ENCODE measurements at regions not wholly inside any gene's neighbourhood (a gene's known extent, or its start where the extent isn't known, plus 50 kb on each side); places are given as distances from the start of the nearest gene placed in this dataset.
A peak's percentile ranks its signal among the peaks of the same experiment; 100 is the strongest.

DNA sequence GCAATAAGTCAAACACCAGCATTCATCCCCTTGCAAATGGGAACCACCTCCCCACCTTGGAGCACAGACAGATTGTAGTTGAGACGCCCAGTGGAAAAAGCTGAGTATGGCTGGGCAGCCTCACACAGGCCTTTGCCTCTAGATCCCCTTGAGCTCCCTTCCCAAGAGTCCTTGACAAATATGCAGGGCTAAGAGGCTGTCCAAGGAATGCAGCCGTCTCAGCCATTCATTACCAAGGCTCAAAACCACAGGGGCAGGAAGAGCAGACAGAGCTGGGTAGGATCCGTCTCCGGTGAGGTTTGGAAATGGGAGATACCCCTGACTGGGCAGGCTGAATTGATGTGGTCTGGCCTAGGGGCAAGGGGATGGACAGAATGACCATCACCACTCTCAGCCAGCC lies 557.1 kb downstream of the TNS1 start:
- Mint-ChIP-seq H3K27ac (no peak overlapping the region), H3K4me3 (no peak overlapping the region), H3K27me3 (no peaks in the 10 kb centered on the region), H3K4me1 (no peaks in the 10 kb centered on the region), H3K36me3 (ENCODE audit: low read depth) (peaks cover 3% of the 10 kb centered on the region)
- no peak for ATAC-seq
- DNase-seq = no peak
- H3K9me3 ChIP-seq (ENCODE audit: control insufficient read depth, low read length, poor library complexity, severe bottlenecking) = no peaks in the 10 kb centered on the region

DNA sequence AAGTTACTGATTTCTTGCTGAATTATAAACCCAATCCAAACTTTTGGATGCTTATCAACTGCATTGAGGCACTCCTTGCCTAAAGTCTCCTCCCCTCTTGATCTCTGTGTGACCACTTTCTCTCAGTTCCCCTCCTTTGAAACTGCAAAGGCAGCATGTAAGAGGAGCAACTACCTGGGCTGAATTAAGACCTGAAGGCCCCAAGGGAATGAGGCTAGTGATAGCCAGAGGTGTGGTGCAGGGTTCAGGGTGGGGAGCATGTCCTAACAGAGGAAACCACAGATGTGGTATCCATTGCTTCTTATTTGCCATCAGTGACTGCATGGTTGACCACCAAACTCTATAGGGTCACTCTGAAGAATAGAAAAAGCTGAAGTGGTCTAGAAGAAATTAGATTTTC lies 557.9 kb downstream of the TNS1 start:
- no peaks in the 10 kb centered on the region for H3K27me3 Mint-ChIP-seq
- H3K4me1 Mint-ChIP-seq = no peaks in the 10 kb centered on the region
- DNase-seq (no peak), ATAC-seq (no peak)
- no peak overlapping the region for H3K27ac Mint-ChIP-seq
- H3K4me3 Mint-ChIP-seq = no peak overlapping the region
- H3K9me3 ChIP-seq (ENCODE audit: control insufficient read depth, low read length, poor library complexity, severe bottlenecking) = no peaks in the 10 kb centered on the region
- peaks cover 3% of the 10 kb centered on the region for H3K36me3 Mint-ChIP-seq (ENCODE audit: low read depth)

- DNase-seq (no peak), ATAC-seq (no peak)
- Mint-ChIP-seq H3K4me1 (no peaks in the 10 kb centered on the region), H3K27me3 (no peaks in the 10 kb centered on the region), H3K4me3 (no peak overlapping the region), H3K27ac (no peak overlapping the region), H3K36me3 (ENCODE audit: low read depth) (peaks cover 3% of the 10 kb centered on the region)
- no peaks in the 10 kb centered on the region for H3K9me3 ChIP-seq (ENCODE audit: control insufficient read depth, low read length, poor library complexity, severe bottlenecking)
These were observed 558.3 kb downstream of the TNS1 start for GRCh38 chr2:217444509-217444908.

GRCh38 chr2:217443601-217444000 lies 559.2 kb downstream of the TNS1 start:
- Mint-ChIP-seq H3K36me3 (ENCODE audit: low read depth) (peaks cover 3% of the 10 kb centered on the region), H3K4me3 (no peak overlapping the region), H3K4me1 (no peaks in the 10 kb centered on the region), H3K27me3 (no peaks in the 10 kb centered on the region), H3K27ac (no peak overlapping the region)
- no peak for DNase-seq
- ATAC-seq = no peak
- H3K9me3 ChIP-seq (ENCODE audit: control insufficient read depth, low read length, poor library complexity, severe bottlenecking) = no peaks in the 10 kb centered on the region

- no peak for DNase-seq
- no peaks in the 10 kb centered on the region for H3K27me3 Mint-ChIP-seq
- no peak overlapping the region for H3K4me3 Mint-ChIP-seq
- H3K9me3 ChIP-seq (ENCODE audit: control insufficient read depth, low read length, poor library complexity, severe bottlenecking) = no peaks in the 10 kb centered on the region
- peaks cover 3% of the 10 kb centered on the region for H3K36me3 Mint-ChIP-seq (ENCODE audit: low read depth)
- no peak overlapping the region for H3K27ac Mint-ChIP-seq
- no peak for ATAC-seq
- no peaks in the 10 kb centered on the region for H3K4me1 Mint-ChIP-seq
These were observed 562.8 kb downstream of the TNS1 start for GRCh38 chr2:217440000-217440399.

GRCh38 chr2:217438821-217439220 lies 564.0 kb downstream of the TNS1 start:
- DNase-seq = no peak
- Mint-ChIP-seq H3K4me3 (no peak overlapping the region), H3K4me1 (no peaks in the 10 kb centered on the region), H3K27ac (no peak overlapping the region), H3K36me3 (ENCODE audit: low read depth) (peaks cover 4% of the 10 kb centered on the region), H3K27me3 (no peaks in the 10 kb centered on the region)
- H3K9me3 ChIP-seq (ENCODE audit: control insufficient read depth, low read length, poor library complexity, severe bottlenecking) = no peaks in the 10 kb centered on the region
- ATAC-seq = no peak

DNA sequence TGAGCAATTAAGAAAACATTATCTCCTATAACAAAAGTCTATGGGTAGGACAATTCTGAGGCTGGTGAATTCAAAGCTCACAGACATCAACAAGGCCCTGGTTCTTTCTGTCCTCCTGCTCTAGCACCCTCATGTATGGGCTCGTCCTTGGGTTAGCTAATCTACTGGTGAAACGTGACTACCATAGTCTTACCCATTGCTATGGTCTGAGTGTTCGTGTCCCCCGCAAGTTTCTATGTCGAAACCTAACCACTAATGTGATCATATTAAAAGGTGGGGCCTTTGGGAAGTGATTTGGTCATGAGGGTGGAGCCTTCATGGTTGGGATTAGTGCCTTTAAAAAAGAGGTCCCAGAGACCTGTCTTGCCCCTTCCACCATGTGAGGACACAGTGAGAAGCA lies 564.7 kb downstream of the TNS1 start:
- Mint-ChIP-seq H3K4me1 (no peaks in the 10 kb centered on the region), H3K27me3 (no peaks in the 10 kb centered on the region)
- ATAC-seq = no peak

GRCh38 chr2:217437290-217437870 lies 565.4 kb downstream of the TNS1 start:
- Mint-ChIP-seq H3K27me3 (no peaks in the 10 kb centered on the region), H3K36me3 (ENCODE audit: low read depth) (peaks cover 5% of the 10 kb centered on the region), H3K4me1 (no peaks in the 10 kb centered on the region), H3K4me3 (no peak overlapping the region), H3K27ac (peak overlapping the region; percentile 32)
- DNase-seq (no peak), ATAC-seq (no peak)
- H3K9me3 ChIP-seq (ENCODE audit: control insufficient read depth, low read length, poor library complexity, severe bottlenecking) = no peaks in the 10 kb centered on the region

More for the DNA sequence above, 564.7 kb downstream of the TNS1 start:
- H3K9me3 ChIP-seq (ENCODE audit: control insufficient read depth, low read length, poor library complexity, severe bottlenecking) = no peaks in the 10 kb centered on the region
- H3K36me3 Mint-ChIP-seq (ENCODE audit: low read depth) = peaks cover 6% of the 10 kb centered on the region
- no peak for DNase-seq
- no peak overlapping the region for H3K4me3 Mint-ChIP-seq
- no peak overlapping the region for H3K27ac Mint-ChIP-seq

DNA sequence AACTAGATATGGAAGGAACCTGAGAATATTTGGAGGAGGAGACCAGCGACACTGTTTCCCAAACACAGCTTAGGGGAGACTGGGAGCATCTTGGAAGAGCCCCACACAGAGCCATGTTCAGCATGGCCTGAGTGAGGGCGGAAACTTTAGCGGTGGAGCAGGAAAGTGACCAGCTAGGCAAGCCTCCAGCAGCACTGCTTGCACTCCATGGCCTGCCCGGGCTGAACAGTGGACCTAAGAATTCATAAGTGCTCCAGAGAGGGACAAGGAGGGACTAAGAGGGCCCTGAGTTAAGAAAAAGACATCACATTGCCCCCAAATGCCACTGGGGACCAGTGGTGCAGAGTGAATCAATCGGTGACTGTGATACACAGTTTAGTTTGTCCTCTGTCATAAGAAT lies 566.4 kb downstream of the TNS1 start:
- no peaks in the 10 kb centered on the region for H3K27me3 Mint-ChIP-seq
- no peak for DNase-seq
- ATAC-seq = no peak
- peaks cover 5% of the 10 kb centered on the region for H3K36me3 Mint-ChIP-seq (ENCODE audit: low read depth)
- no peak overlapping the region for H3K27ac Mint-ChIP-seq
- no peaks in the 10 kb centered on the region for H3K4me1 Mint-ChIP-seq
- no peak overlapping the region for H3K4me3 Mint-ChIP-seq
- no peaks in the 10 kb centered on the region for H3K9me3 ChIP-seq (ENCODE audit: control insufficient read depth, low read length, poor library complexity, severe bottlenecking)

GRCh38 chr2:217434180-217434975 lies 568.4 kb downstream of the TNS1 start:
- Mint-ChIP-seq H3K4me3 (no peak overlapping the region), H3K27me3 (no peaks in the 10 kb centered on the region), H3K27ac (no peak overlapping the region), H3K4me1 (no peaks in the 10 kb centered on the region), H3K36me3 (ENCODE audit: low read depth) (peaks cover 7% of the 10 kb centered on the region)
- no peak for DNase-seq
- no peak for ATAC-seq
- no peaks in the 10 kb centered on the region for H3K9me3 ChIP-seq (ENCODE audit: control insufficient read depth, low read length, poor library complexity, severe bottlenecking)

DNA sequence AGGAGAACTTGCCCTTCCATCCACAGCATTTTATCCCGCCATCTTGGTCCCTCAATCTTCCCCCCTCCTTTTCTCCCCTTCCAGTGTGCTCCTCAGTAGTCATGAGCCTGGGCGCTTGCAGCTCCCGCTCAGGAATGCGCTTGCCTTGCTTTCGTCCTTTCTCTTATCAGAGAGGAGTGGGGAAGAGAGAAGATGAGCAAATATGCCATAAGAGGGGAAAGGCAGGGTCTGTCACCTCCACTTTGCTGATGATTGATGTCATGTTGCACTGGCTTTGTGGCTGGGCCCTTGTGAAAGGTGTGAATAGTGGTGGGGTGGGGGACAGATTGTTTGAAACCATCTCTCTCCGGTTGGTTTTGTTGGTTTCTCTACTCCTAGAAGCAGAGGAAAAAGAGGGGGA lies 569.3 kb downstream of the TNS1 start:
- no peak for ATAC-seq
- H3K4me1 Mint-ChIP-seq = no peaks in the 10 kb centered on the region
- H3K27me3 Mint-ChIP-seq = no peaks in the 10 kb centered on the region
- H3K36me3 Mint-ChIP-seq (ENCODE audit: low read depth) = peaks cover 7% of the 10 kb centered on the region
- DNase-seq = no peak
- no peaks in the 10 kb centered on the region for H3K9me3 ChIP-seq (ENCODE audit: control insufficient read depth, low read length, poor library complexity, severe bottlenecking)
- H3K4me3 Mint-ChIP-seq = no peak overlapping the region
- no peak overlapping the region for H3K27ac Mint-ChIP-seq

GRCh38 chr2:217431577-217432269 lies 571.1 kb downstream of the TNS1 start:
- ATAC-seq = no peak
- Mint-ChIP-seq H3K4me1 (no peaks in the 10 kb centered on the region), H3K4me3 (no peak overlapping the region), H3K27ac (no peak overlapping the region), H3K36me3 (ENCODE audit: low read depth) (peaks cover 7% of the 10 kb centered on the region), H3K27me3 (no peaks in the 10 kb centered on the region)
- DNase-seq = no peak
- H3K9me3 ChIP-seq (ENCODE audit: control insufficient read depth, low read length, poor library complexity, severe bottlenecking) = no peaks in the 10 kb centered on the region

GRCh38 chr2:217430916-217431576 lies 571.2 kb upstream of the TNP1 start:
- Mint-ChIP-seq H3K4me1 (no peaks in the 10 kb centered on the region), H3K27me3 (no peaks in the 10 kb centered on the region), H3K27ac (no peak overlapping the region), H3K4me3 (no peak overlapping the region), H3K36me3 (ENCODE audit: low read depth) (peaks cover 7% of the 10 kb centered on the region)
- ATAC-seq (no peak), DNase-seq (no peak)
- H3K9me3 ChIP-seq (ENCODE audit: control insufficient read depth, low read length, poor library complexity, severe bottlenecking) = no peaks in the 10 kb centered on the region
